ENCODE measurements at regions not wholly inside any gene's neighbourhood (a gene's known extent, or its start where the extent isn't known, plus 50 kb on each side); places are given as distances from the start of the nearest gene placed in this dataset.
"Not testable (repeated sequence)": the region's sequence is repeated elsewhere in the genome, so short reads cannot be mapped to it uniquely, and the experiment has no call there.

GRCh38 chr4:165779950-165780670, 92.9 kb upstream of the TLL1 start:
- no peak for DNase-seq

- DNase-seq, result no peak
Observed at GRCh38 chr4:165780735-165781134, 92.3 kb upstream of the TLL1 start.

GRCh38 chr4:165782623-165783022, 90.4 kb upstream of the TLL1 start:
- DNase-seq, result no peak

GRCh38 chr4:165783626-165784025, 89.4 kb upstream of the TLL1 start:
- DNase-seq, result no peak

GRCh38 chr4:165784672-165785071, 88.4 kb upstream of the TLL1 start:
- no peak for DNase-seq

GRCh38 chr4:165785337-165785736, 87.7 kb upstream of the TLL1 start:
- DNase-seq, result no peak

GRCh38 chr4:165787516-165788274, 85.3 kb upstream of the TLL1 start:
- DNase-seq, result no peak

- peak; percentile 6 for DNase-seq
Observed at GRCh38 chr4:165788686-165789463, 84.2 kb upstream of the TLL1 start.

GRCh38 chr4:165793236-165793635, 79.8 kb upstream of the TLL1 start:
- no peak for DNase-seq

GRCh38 chr4:165794834-165795233, 78.2 kb upstream of the TLL1 start:
- DNase-seq, result no peak

- DNase-seq, result no peak
Observed at GRCh38 chr4:165799384-165799815, 73.6 kb upstream of the TLL1 start.

- no peak for DNase-seq
Observed at GRCh38 chr4:165802452-165802851, 70.6 kb upstream of the TLL1 start.

GRCh38 chr4:165803005-165803404, 70.0 kb upstream of the TLL1 start:
- DNase-seq, result no peak

- no peak for DNase-seq
Observed at GRCh38 chr4:165805406-165805805, 67.6 kb upstream of the TLL1 start.

- DNase-seq, result no peak
Observed at GRCh38 chr4:165806613-165807012, 66.4 kb upstream of the TLL1 start.

GRCh38 chr4:165810726-165811125, 62.3 kb upstream of the TLL1 start:
- DNase-seq, result peak; percentile 44

GRCh38 chr4:165813606-165814005, 59.4 kb upstream of the TLL1 start:
- DNase-seq, result no peak

- peak; percentile 16 for DNase-seq
Observed at GRCh38 chr4:165814256-165815020, 58.6 kb upstream of the TLL1 start.

GRCh38 chr4:165819126-165819525, 53.9 kb upstream of the TLL1 start:
- DNase-seq, result not testable (repeated sequence)
